Right atrium auricular region (tissue), 2 donors: ENCODE measurements at regions not wholly inside any gene's neighbourhood (a gene's known extent, or its start where the extent isn't known, plus 50 kb on each side); places are given as distances from the start of the nearest gene placed in this dataset.

Experiments
- DNase-seq: peaks from one replicate; pipeline ENCODE4 v3.0.0-alpha.2; 2019; ENCODE audit warnings: low spot score
- H3K27ac ChIP-seq, 2 donors: fragments of 200-600 bp; sonication (generic); 1 replicate in 1 of 2; 2 replicates in 1 of 2; pipeline ENCODE4 v1.5.1; 2016 to 2019
- H3K27me3 ChIP-seq, 2 donors: fragments of 200-600 bp; sonication (generic); one replicate each; pipeline versions ENCODE4 v1.5.1 to v1.6.0; 2017 to 2019
- H3K36me3 ChIP-seq: fragments of 200-600 bp; sonication (generic); one replicate; pipeline ENCODE4 v1.5.1; 2016
- H3K4me1 ChIP-seq, 2 donors: fragments of 200-600 bp; sonication (generic); one replicate each; pipeline versions ENCODE4 v1.5.1 to v1.6.0; 2017 to 2019
- H3K4me3 ChIP-seq, 2 donors: fragments of 200-600 bp; sonication (generic); 1 replicate in 1 of 2; 2 replicates in 1 of 2; pipeline ENCODE4 v1.5.1; 2017 to 2019; ENCODE audit warnings: mild to moderate bottlenecking in 1 of 2, moderate library complexity in 1 of 2
- H3K9me3 ChIP-seq, 2 donors: fragments of 200-600 bp; sonication (generic); one replicate each; pipeline ENCODE4 v1.5.1; 2019
- TF ChIP-seq, protein P1 (sequence below), 2 donors: fragments of 200-600 bp; sonication (generic); IDR thresholded peaks; one replicate each; pipeline ENCODE4 v1.5.1; 2019; ENCODE audit warnings: antibody characterized with exemption in 2 of 2

DNA sequence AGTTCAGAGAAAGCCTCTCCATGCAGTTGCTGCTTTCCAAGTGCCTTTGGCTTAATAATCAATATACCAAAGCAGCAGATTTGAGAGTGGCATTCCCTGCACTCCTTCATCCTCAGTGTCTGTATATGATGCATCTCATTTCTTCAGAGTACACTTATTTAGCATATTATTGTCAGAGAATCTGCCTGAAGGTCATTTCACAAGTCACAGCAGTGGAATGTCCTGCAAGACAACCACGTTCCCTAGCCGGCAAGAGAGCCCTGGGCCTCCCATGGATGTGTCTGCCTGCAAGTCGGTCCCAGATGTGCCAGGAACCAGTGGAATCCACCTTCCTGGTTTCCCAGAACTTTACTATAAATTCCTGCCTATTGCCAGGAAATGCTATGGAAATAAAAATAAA, 289.4 kb upstream of the IGFBP3 start:
- TF ChIP-seq, protein P1, sequence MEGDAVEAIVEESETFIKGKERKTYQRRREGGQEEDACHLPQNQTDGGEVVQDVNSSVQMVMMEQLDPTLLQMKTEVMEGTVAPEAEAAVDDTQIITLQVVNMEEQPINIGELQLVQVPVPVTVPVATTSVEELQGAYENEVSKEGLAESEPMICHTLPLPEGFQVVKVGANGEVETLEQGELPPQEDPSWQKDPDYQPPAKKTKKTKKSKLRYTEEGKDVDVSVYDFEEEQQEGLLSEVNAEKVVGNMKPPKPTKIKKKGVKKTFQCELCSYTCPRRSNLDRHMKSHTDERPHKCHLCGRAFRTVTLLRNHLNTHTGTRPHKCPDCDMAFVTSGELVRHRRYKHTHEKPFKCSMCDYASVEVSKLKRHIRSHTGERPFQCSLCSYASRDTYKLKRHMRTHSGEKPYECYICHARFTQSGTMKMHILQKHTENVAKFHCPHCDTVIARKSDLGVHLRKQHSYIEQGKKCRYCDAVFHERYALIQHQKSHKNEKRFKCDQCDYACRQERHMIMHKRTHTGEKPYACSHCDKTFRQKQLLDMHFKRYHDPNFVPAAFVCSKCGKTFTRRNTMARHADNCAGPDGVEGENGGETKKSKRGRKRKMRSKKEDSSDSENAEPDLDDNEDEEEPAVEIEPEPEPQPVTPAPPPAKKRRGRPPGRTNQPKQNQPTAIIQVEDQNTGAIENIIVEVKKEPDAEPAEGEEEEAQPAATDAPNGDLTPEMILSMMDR (IDR thresholded peaks at IDR 0.05): no peak
- Histone ChIP-seq H3K4me1 (no peaks in the 10 kb centered on the region), H3K27ac (no peak overlapping the region), H3K36me3 (no peaks in the 10 kb centered on the region), H3K9me3 (no peaks in the 10 kb centered on the region), H3K27me3 (no peaks in the 10 kb centered on the region), H3K4me3 (no peak overlapping the region)
- DNase-seq: no peak

DNA sequence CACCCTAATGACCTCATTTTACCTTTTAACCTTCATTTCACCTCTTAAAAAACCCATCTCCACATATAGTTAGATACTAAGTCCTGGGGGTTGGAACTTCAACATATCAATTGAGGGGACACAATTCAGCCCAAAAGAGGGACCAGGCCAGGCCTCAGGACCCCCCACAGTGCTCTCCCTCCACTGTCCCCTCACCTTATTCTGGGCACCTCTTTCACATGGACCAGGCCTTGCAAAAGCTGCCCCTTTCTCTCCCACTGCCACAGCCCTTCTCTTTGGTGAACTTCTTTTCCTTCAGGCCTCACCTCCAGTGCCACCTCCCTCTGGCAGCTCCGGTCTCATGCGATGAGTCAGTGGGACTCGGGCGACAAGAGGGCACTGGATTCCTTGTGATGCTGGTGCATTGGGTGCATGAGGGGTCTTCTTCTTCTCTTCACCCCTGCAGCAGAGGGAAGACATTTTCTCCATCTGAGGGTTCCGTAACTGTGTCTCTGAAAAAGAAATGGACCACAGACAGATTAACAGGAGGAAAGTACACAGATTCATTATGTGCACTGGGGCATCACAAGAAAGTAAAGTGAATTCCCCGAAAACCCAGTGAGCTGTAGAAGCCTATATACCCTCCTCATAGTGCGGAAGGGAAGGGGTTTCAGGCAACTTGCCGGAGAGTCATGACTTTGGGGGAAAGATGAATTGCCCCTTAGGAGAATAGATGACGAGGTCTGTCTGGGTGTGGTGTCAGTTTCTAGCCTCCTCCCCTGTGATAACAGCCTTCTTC, 288.7 kb upstream of the IGFBP3 start:
- no peaks in the 10 kb centered on the region for H3K9me3 ChIP-seq
- H3K27ac ChIP-seq: no peak overlapping the region
- no peaks in the 10 kb centered on the region for H3K27me3 ChIP-seq
- no peak overlapping the region for H3K4me3 ChIP-seq
- H3K4me1 ChIP-seq: no peaks in the 10 kb centered on the region
- no peak for DNase-seq
- TF ChIP-seq, protein P1 (IDR thresholded peaks at IDR 0.05): no peak
- no peaks in the 10 kb centered on the region for H3K36me3 ChIP-seq

DNA sequence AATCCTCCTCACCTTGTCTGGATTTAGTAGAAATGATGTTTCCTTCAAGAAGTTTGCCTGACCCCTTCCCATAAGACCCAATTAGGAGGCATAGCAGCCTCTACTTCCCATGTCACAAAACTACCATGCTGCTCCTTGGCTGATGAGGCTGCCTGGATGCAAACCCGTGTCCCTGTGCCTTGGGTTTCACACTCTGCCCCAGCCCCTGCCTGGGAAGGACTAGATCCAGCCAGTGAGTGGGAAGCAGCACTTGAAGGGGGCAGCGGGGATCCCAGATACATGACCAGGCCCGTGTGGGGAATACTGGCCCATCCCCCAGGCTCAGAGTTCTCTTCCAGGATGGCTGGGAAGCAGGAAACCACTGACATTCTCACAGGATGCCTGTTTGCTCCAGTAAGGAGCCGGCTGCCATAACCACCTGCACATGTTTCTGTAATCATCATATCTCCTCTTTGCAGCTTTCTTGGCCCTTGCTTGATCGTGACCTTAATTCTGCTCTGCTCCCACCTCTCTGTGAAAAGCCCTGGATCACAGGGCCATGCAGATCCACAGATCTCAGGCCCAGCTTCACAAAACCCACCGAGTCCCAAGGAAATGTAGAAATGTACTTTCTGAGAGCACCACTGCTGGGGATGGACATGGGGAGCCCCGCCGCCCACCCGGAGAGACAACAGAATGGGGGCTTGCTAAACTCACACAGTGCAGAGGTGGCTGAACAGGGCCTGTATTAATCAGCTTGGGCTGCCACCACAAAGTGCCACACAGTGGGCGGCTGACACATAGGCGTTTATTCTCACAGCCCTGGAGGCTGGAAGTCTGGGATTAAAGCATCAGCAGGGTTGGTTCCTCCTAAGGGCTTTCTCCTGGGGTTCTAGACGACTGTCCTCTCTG, 287.8 kb upstream of the IGFBP3 start:
- Histone ChIP-seq H3K27ac (no peak overlapping the region), H3K36me3 (no peaks in the 10 kb centered on the region), H3K4me1 (no peaks in the 10 kb centered on the region), H3K9me3 (no peaks in the 10 kb centered on the region), H3K27me3 (no peaks in the 10 kb centered on the region), H3K4me3 (no peak overlapping the region)
- DNase-seq: no peak
- TF ChIP-seq, protein P1 (IDR thresholded peaks at IDR 0.05): no peak

DNA sequence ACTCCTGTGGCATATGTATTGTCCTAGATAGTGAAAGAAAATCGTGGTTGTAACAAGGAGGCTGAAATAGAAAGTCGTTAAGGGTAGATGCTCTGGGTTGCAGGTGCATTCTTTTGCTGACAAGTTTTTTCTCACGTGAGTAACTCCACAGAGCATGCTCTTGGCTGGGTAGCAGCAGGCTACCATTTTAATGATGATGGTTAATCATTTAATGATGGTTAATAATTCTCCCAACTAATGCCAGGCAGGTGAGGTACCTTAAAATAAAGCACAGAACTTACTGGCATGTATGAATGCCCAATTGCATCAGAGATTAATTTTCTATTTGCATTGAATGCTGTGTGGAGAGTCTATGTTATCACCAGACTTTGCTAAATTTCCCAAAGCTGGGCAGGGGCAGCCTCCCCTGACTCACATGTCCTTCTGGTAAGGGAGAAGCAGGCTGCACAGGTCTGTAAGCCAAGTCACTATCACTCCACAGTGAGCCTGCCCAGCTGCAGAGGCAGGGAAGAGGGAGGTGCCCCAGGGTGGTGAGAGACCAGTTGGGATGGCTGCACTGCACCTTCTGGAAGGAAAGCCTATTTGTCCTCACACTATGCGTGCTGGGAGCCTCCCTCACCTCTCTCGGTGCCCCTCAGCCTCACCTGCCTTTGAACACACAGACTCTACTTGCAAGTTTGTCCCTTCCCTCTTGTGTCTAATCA, 287.0 kb upstream of the IGFBP3 start:
- H3K27me3 ChIP-seq: no peaks in the 10 kb centered on the region
- H3K36me3 ChIP-seq: no peaks in the 10 kb centered on the region
- H3K4me1 ChIP-seq: no peaks in the 10 kb centered on the region
- TF ChIP-seq, protein P1 (IDR thresholded peaks at IDR 0.05): no peak
- no peak for DNase-seq
- no peaks in the 10 kb centered on the region for H3K9me3 ChIP-seq
- H3K4me3 ChIP-seq: no peak overlapping the region
- H3K27ac ChIP-seq: no peak overlapping the region

DNA sequence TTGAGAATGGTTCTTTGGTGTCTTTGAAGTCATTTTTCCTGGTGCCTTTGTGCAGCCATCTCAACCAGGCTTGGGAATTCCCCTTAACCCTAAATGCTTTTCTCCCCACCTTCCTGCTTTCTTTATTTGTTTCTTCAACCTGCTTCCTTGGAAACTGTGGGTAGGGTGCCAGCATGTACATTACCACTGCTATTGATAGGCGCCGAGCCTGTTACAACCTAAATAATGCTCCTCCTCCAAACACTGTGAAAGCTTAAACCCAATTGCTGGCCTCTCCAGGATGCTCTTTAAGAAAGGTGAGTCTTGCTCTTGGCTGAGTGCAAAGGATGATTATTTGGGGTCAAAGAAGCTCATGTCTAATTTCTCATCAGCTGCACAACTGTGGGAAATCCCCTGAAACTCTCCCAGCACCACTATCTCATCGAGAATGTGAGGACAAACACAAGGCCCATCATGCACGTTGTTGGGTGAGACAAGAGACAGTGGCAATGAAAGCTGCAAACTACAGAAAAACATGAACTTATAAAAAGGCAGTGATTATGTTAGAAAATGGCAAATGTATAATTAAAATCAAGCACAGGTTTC, 285.5 kb upstream of the IGFBP3 start:
- Histone ChIP-seq H3K36me3 (no peaks in the 10 kb centered on the region), H3K27me3 (no peaks in the 10 kb centered on the region), H3K9me3 (no peaks in the 10 kb centered on the region), H3K4me1 (no peaks in the 10 kb centered on the region), H3K27ac (no peak overlapping the region), H3K4me3 (no peak overlapping the region)
- no peak for DNase-seq
- TF ChIP-seq, protein P1 (IDR thresholded peaks at IDR 0.05): no peak
